GM21526 (cell line): ENCODE measurements at regions not wholly inside any gene's neighbourhood (a gene's known extent, or its start where the extent isn't known, plus 50 kb on each side); places are given as distances from the start of the nearest gene placed in this dataset.
"Not testable (repeated sequence)": the region's sequence is repeated elsewhere in the genome, so short reads cannot be mapped to it uniquely, and the experiment has no call there.

Experiments used
- ATAC-seq: cut with Tn5 transposase; IDR thresholded peaks from one replicate; pipeline ENCODE4 v1.9.1; 2021; ENCODE audit warnings: moderate library complexity; ENCODE audit not compliant: unreplicated experiment, low FRiP score

GRCh38 chr19:28611227-28611914 is 601.6 kb downstream of the UQCRFS1 start:
- ATAC-seq = not testable (repeated sequence)

GRCh38 chr19:28610731-28611130 is 602.2 kb downstream of the UQCRFS1 start:
- no peak for ATAC-seq

GRCh38 chr19:28609944-28610343 is 603.0 kb downstream of the UQCRFS1 start:
- ATAC-seq = no peak

GRCh38 chr19:28609091-28609755 is 603.7 kb downstream of the UQCRFS1 start:
- ATAC-seq = no peak

- ATAC-seq = no peak
These were observed 604.7 kb downstream of the UQCRFS1 start for GRCh38 chr19:28608292-28608691.

GRCh38 chr19:28607066-28607583 is 605.8 kb downstream of the UQCRFS1 start:
- no peak for ATAC-seq

GRCh38 chr19:28606269-28607032 is 606.5 kb downstream of the UQCRFS1 start:
- ATAC-seq = no peak

GRCh38 chr19:28605501-28606268 is 607.3 kb downstream of the UQCRFS1 start:
- ATAC-seq = no peak

GRCh38 chr19:28603453-28603852 is 609.5 kb downstream of the UQCRFS1 start:
- ATAC-seq = no peak

GRCh38 chr19:28602675-28603298 is 610.2 kb downstream of the UQCRFS1 start:
- ATAC-seq = no peak

- no peak for ATAC-seq
These were observed 611.1 kb downstream of the UQCRFS1 start for GRCh38 chr19:28601723-28602440.

- ATAC-seq = no peak
These were observed 614.1 kb downstream of the UQCRFS1 start for GRCh38 chr19:28598861-28599260.

GRCh38 chr19:28596561-28597071 is 616.3 kb downstream of the UQCRFS1 start:
- no peak for ATAC-seq

- no peak for ATAC-seq
These were observed 617.0 kb downstream of the UQCRFS1 start for GRCh38 chr19:28595722-28596480.

GRCh38 chr19:28594737-28595136 is 618.2 kb downstream of the UQCRFS1 start:
- ATAC-seq = no peak

- ATAC-seq = not testable (repeated sequence)
These were observed 623.0 kb downstream of the UQCRFS1 start for GRCh38 chr19:28589991-28590411.

GRCh38 chr19:28586474-28586873 is 626.5 kb downstream of the UQCRFS1 start:
- no peak for ATAC-seq

- ATAC-seq = no peak
These were observed 627.2 kb downstream of the UQCRFS1 start for GRCh38 chr19:28585796-28586195.
